SU-DHL-6 (cell line): ENCODE measurements at regions not wholly inside any gene's neighbourhood (a gene's known extent, or its start where the extent isn't known, plus 50 kb on each side); places are given as distances from the start of the nearest gene placed in this dataset.

Experiments
- CTCF ChIP-seq: fragments of 200-600 bp; sonication (generic); IDR thresholded peaks from one replicate; pipeline ENCODE4 v1.5.1; 2017; ENCODE audit warnings: antibody characterized with exemption, mild to moderate bottlenecking, low read length, moderate library complexity; ENCODE audit not compliant: insufficient read depth, poor library complexity, severe bottlenecking
- EZH2phosphoT487 ChIP-seq: fragments of 200-600 bp; sonication (generic), shearing (Covaris generic); conservative IDR thresholded peaks from 2 replicates; pipeline ENCODE4 v1.6.1; 2018; ENCODE audit warnings: mild to moderate bottlenecking, antibody characterized with exemption, low read length, moderate library complexity, mixed read lengths

GRCh38 chr3:43998370-43998835 is 243.3 kb upstream of the TOPAZ1 start:
- TF ChIP-seq CTCF (no peak), EZH2phosphoT487 (no peak)
